Ascending aorta (tissue), 2 donors: ENCODE measurements at regions not wholly inside any gene's neighbourhood (a gene's known extent, or its start where the extent isn't known, plus 50 kb on each side); places are given as distances from the start of the nearest gene placed in this dataset.
A peak's percentile ranks its signal among the peaks of the same experiment; 100 is the strongest.
"Not testable (repeated sequence)": the region's sequence is repeated elsewhere in the genome, so short reads cannot be mapped to it uniquely, and the experiment has no call there.

Source experiments
- DNase-seq, 2 donors: peaks; one replicate each; pipeline ENCODE4 v3.0.0-alpha.2; 2019; ENCODE audit warnings: low spot score in 2 of 2
- H3K27ac ChIP-seq, 2 donors: fragments of 200-600 bp; sonication (generic); one replicate each; pipeline ENCODE4 v1.5.1; 2016 to 2017; ENCODE audit warnings: mild to moderate bottlenecking in 1 of 2
- H3K27me3 ChIP-seq: fragments of 200-600 bp; sonication (generic); one replicate; pipeline ENCODE4 v1.5.1; 2017
- H3K36me3 ChIP-seq, 2 donors: fragments of 200-600 bp; sonication (generic); one replicate each; pipeline ENCODE4 v1.5.1; 2016
- H3K4me1 ChIP-seq, 2 donors: fragments of 200-600 bp; sonication (generic); one replicate each; pipeline ENCODE4 v1.5.1; 2016 to 2017; ENCODE audit warnings: mild to moderate bottlenecking in 1 of 2
- H3K4me3 ChIP-seq, 2 donors: fragments of 200-600 bp; sonication (generic); one replicate each; pipeline ENCODE4 v1.5.1; 2016 to 2017; ENCODE audit warnings: mild to moderate bottlenecking in 1 of 2
- H3K9me3 ChIP-seq, 2 donors: fragments of 200-600 bp; sonication (generic); one replicate each; pipeline ENCODE4 v1.5.1; 2016
- intact Hi-C: fragments of 100-400 bp; cut with DNase I; formaldehyde crosslinking; loops from one replicate; pipeline ENCODE4 v1.15.1; 2023
- TF ChIP-seq, protein P1 (sequence below), 3 experiments: fragments of 200-600 bp in 2 of 3; fragments of 450-650 bp in 1 of 3; sonication (generic) in 2 of 3; IDR thresholded peaks; one replicate each; pipeline ENCODE4 v1.5.1; 2016 to 2019; ENCODE audit warnings: antibody characterized with exemption in 3 of 3, mild to moderate bottlenecking in 1 of 3, moderate library complexity in 1 of 3

DNA sequence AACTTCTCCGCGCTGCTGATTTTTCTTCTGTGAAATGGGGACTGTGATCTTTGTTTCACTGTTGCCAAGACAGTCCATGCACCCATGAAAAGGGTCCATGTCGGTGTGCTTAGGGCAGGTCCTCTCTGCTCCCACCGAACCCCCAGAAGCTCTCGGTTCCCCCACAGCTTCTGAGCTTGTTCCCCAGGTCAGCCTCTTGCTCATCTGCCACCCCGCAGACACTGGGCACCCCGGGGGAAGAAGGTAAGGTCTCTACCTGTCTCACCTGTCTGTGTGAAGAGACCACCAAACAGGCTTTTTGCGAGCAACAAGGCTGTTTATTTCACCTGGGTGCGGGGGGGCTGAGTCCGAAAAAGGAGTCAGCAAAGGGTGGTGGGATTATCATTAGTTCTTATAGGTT lies 66.2 kb upstream of the NANOS1 start:
- H3K9me3 ChIP-seq, result no peaks in the 10 kb centered on the region
- peaks cover 7 to 17% of the 10 kb centered on the region in 2 donors for H3K4me1 ChIP-seq
- no peak overlapping the region for H3K4me3 ChIP-seq
- no peaks in the 10 kb centered on the region for H3K27me3 ChIP-seq
- TF ChIP-seq, protein P1, sequence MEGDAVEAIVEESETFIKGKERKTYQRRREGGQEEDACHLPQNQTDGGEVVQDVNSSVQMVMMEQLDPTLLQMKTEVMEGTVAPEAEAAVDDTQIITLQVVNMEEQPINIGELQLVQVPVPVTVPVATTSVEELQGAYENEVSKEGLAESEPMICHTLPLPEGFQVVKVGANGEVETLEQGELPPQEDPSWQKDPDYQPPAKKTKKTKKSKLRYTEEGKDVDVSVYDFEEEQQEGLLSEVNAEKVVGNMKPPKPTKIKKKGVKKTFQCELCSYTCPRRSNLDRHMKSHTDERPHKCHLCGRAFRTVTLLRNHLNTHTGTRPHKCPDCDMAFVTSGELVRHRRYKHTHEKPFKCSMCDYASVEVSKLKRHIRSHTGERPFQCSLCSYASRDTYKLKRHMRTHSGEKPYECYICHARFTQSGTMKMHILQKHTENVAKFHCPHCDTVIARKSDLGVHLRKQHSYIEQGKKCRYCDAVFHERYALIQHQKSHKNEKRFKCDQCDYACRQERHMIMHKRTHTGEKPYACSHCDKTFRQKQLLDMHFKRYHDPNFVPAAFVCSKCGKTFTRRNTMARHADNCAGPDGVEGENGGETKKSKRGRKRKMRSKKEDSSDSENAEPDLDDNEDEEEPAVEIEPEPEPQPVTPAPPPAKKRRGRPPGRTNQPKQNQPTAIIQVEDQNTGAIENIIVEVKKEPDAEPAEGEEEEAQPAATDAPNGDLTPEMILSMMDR (IDR thresholded peaks at IDR 0.05), result no peak
- DNase-seq, result no peak
- intact Hi-C loops, result no loop called here
- H3K36me3 ChIP-seq, result no peaks in the 10 kb centered on the region
- no peak overlapping the region for H3K27ac ChIP-seq

GRCh38 chr10:118963933-118964332 lies 65.6 kb upstream of the NANOS1 start:
- intact Hi-C loops, result no loop called here
- TF ChIP-seq, protein P1 (IDR thresholded peaks at IDR 0.05), result no peak
- H3K27ac ChIP-seq, result no peak overlapping the region
- H3K27me3 ChIP-seq, result no peaks in the 10 kb centered on the region
- DNase-seq, result no peak
- no peaks in the 10 kb centered on the region for H3K9me3 ChIP-seq
- H3K4me1 ChIP-seq, result peaks cover 7 to 13% of the 10 kb centered on the region in 2 donors
- H3K36me3 ChIP-seq, result no peaks in the 10 kb centered on the region
- H3K4me3 ChIP-seq, result no peak overlapping the region

DNA sequence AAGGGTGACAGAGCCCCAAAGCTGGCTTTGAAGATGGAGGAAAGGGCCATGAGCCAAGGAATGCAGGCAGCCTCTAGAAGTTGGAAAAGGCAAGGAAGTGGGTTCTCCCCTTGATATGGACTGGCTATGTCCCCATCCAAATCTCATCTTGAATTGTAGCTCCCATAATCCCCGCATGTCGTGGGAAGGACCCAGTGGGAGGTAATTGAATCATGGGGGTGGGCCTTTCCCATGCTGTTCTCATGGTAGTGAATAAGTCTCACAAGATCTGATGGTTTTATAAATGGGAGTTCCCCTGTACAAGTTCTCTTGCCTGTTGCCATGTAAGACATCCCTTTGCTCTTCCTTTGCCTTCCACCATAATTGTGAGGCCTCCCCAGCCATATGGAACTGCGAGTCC lies 65.0 kb upstream of the NANOS1 start:
- intact Hi-C loops, H3K36me3 ChIP-seq, H3K4me3 ChIP-seq, H3K9me3 ChIP-seq, DNase-seq, H3K4me1 ChIP-seq, H3K27ac ChIP-seq, H3K27me3 ChIP-seq: not testable (repeated sequence)

DNA sequence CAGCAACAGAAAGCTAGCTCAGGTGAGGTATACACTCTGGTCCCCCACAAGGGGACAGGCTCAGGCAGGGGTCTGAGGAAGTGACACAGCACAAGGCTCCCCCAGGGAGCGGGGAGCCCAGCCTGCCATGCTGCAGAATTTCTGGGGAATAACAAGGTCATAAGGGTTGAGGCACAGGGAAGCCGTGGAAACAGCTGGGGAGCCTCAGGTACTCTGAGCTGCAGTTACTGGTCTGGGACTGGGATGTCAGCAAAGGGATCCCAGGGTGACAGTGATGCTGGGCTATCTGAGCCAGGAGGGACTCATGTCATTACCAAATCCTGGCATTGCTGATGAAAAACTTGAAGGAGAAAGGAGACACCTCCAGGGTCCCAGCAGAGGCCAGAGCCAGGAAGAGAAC lies 64.4 kb upstream of the NANOS1 start:
- no peak for DNase-seq
- Histone ChIP-seq H3K4me3 (no peak overlapping the region), H3K9me3 (no peaks in the 10 kb centered on the region), H3K4me1 (peaks cover under 1 to 2% of the 10 kb centered on the region in 2 donors), H3K27me3 (no peaks in the 10 kb centered on the region), H3K36me3 (no peaks in the 10 kb centered on the region), H3K27ac (no peak overlapping the region)
- intact Hi-C loops, result no loop called here
- TF ChIP-seq, protein P1 (IDR thresholded peaks at IDR 0.05), result no peak

DNA sequence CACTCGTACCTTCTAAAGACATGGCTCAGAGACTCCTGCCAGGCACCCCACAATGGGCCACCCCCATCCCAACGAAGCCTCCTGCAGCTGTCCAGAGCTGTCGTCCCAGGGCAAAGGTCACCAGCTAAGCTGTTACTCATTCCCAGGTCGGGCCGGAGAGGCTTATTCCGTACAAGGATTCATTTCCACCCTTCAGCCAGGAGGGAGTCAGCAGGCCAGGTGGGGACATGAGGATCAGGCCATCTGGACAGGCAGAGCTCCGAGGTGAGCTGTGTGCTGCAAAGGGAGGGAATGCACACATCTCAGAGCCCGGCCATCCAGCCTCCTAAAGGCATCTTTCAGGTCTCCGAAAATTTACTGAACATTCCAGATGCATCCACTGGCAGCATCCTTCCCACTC lies 63.9 kb upstream of the NANOS1 start:
- Histone ChIP-seq H3K4me3 (no peak overlapping the region), H3K27me3 (no peaks in the 10 kb centered on the region), H3K36me3 (no peaks in the 10 kb centered on the region), H3K9me3 (no peaks in the 10 kb centered on the region), H3K27ac (no peak overlapping the region), H3K4me1 (no peaks in the 10 kb centered on the region)
- DNase-seq, result no peak
- TF ChIP-seq, protein P1 (IDR thresholded peaks at IDR 0.05), result no peak
- intact Hi-C loops, result no loop called here

DNA sequence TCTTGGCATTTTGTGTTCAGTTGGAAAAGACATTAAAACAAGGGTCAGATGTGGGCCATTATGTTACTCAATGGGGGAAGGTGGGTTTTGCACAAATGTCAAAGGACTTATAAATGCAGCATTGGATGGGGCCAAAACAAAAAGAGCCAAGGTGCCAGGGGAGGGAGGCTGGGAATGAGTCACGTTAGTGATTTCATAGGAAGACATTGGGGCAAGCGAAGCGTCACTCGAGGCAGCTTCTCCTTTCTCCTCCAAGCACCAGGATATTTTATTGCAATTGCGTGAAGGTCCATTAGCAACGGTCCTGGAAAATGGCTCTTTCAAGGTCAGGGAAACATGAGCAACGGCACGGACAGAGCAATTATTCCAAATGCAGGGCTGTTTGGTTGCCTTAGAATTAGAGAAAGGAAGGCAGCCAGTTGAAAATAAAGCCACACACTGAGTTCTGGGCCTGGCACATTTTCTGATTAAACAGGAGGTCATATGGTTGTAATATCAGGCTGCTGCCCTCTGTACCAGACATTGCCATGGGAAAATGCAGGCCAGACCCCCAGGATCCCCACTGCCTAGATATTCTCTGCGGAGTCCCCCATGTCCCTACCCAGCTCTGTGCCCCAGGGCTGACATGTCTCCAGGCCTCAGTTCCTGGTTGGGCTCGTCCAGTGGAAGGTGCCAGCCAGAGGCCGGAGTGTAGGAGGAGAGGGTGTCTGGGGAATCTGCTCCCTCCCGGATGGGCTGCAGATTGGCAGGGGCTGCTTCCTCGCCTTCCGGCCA lies 63.3 kb upstream of the NANOS1 start:
- Histone ChIP-seq H3K27me3 (no peaks in the 10 kb centered on the region), H3K36me3 (no peaks in the 10 kb centered on the region), H3K4me1 (no peaks in the 10 kb centered on the region), H3K9me3 (no peaks in the 10 kb centered on the region), H3K27ac (no peak overlapping the region), H3K4me3 (no peak overlapping the region)
- DNase-seq, result peak in 1 of 2 donors; percentile 56
- TF ChIP-seq, protein P1 (IDR thresholded peaks at IDR 0.05), result no peak
- intact Hi-C loops, result no loop called here
